ENCODE measurements at regions not wholly inside any gene's neighbourhood (a gene's known extent, or its start where the extent isn't known, plus 50 kb on each side); places are given as distances from the start of the nearest gene placed in this dataset.
"Not testable (repeated sequence)": the region's sequence is repeated elsewhere in the genome, so short reads cannot be mapped to it uniquely, and the experiment has no call there.

DNA sequence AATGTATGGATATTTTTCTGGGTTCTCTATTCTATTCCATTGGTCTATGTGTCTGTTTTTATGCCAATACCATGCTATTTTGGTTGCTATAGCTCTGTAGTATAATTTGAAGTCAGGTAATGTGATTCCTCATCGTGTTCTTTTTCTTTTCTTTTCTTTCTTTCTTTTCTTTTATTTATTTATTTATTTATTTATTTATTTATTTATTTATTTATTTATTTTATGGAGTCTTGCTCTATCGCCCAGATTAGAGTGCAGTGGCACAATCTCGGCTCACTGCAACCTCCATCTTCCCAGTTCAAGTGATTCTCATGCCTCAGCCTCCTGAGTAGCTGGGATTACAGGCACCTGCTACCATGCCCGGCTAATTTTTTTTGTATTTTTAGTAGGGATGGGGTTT, 315.2 kb downstream of the SV2B start:
- H3K36me3 ChIP-seq (replicated peaks in 1 of 2; ENCODE audit: control insufficient read depth in 1 of 2, insufficient read depth in 2 of 2, low read length in 1 of 2); H3K4me2 ChIP-seq; H3F3A ChIP-seq (replicated peaks; ENCODE audit: insufficient read depth); H3K9me3 ChIP-seq; H2AFZ ChIP-seq (ENCODE audit: low read depth); POLR2A ChIA-PET; H3K4me3 ChIP-seq (ENCODE audit: low read depth in 2 of 2, low read length in 1 of 2); H3K79me2 ChIP-seq (ENCODE audit: insufficient read depth); H3K9ac ChIP-seq; H3K4me1 ChIP-seq (ENCODE audit: control insufficient read depth in 1 of 2, insufficient read depth in 2 of 2, low read depth in 1 of 2, low read length in 1 of 2); DNase-seq; H3K9me2 ChIP-seq; H3K27ac ChIP-seq (ENCODE audit: low read depth in 2 of 2, low read length in 1 of 2); H3K27me3 ChIP-seq (ENCODE audit: insufficient read depth); H4K20me1 ChIP-seq (ENCODE audit: insufficient read depth): not testable (repeated sequence)
- CTCF ChIA-PET: interaction anchor here (1.5 kb wide), 1 partner anchor 9 kb away, joined by 3 read pairs; no protein-coding TSS in a partner anchor
- WGBS (ENCODE audit: low lambda C conversion rate): 67% methylated on average over 4 of the region's 4 CpGs

DNA sequence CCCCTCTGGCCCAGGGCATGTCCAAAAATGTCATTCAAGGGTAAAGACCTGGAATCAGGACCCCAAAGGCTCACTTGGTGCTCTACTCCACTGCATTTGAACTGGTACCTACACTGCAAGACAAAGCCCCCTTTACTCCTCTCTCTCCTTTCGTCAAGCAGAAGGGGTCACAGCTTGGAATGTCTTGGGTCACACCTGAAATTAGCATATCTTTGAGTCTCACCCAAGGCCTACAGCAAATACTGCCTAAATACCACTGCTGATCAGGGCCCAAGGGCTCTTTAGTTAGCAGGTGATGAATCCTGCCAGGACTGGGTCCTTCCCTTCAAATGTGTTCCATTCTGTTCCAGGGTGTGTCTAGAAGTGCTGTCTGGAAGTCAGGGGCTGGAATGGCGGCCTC, 320.6 kb downstream of the SV2B start:
- Histone ChIP-seq H4K20me1 (ENCODE audit: insufficient read depth) (no peaks in the 10 kb centered on the region), H3K9me2 (no peaks in the 10 kb centered on the region), H3K36me3 (replicated peaks in 1 of 2; ENCODE audit: control insufficient read depth in 1 of 2, insufficient read depth in 2 of 2, low read length in 1 of 2) (no peaks in the 10 kb centered on the region), H3K9me3 (no peaks in the 10 kb centered on the region), H3K79me2 (ENCODE audit: insufficient read depth) (no peaks in the 10 kb centered on the region), H3K4me1 (ENCODE audit: control insufficient read depth in 1 of 2, insufficient read depth in 2 of 2, low read depth in 1 of 2, low read length in 1 of 2) (no peaks in the 10 kb centered on the region), H3K4me2 (no peak overlapping the region), H3K4me3 (ENCODE audit: low read depth in 2 of 2, low read length in 1 of 2) (no peak overlapping the region), H3F3A (replicated peaks; ENCODE audit: insufficient read depth) (no peaks in the 10 kb centered on the region), H3K27me3 (ENCODE audit: insufficient read depth) (no peaks in the 10 kb centered on the region), H3K27ac (ENCODE audit: low read depth in 2 of 2, low read length in 1 of 2) (no peak overlapping the region), H3K9ac (no peak overlapping the region), H2AFZ (ENCODE audit: low read depth) (no peak overlapping the region)
- TF ChIP-seq NRF1 (IDR thresholded peaks at IDR 0.05; ENCODE audit: low read depth, low read length) (no peak), TEAD4 (IDR thresholded peaks at IDR 0.05; ENCODE audit: borderline replicate concordance, insufficient read depth) (no peak), FOSL2 (IDR thresholded peaks at IDR 0.05; ENCODE audit: borderline replicate concordance, low read depth) (no peak)
- TF ChIP-seq, protein P1, sequence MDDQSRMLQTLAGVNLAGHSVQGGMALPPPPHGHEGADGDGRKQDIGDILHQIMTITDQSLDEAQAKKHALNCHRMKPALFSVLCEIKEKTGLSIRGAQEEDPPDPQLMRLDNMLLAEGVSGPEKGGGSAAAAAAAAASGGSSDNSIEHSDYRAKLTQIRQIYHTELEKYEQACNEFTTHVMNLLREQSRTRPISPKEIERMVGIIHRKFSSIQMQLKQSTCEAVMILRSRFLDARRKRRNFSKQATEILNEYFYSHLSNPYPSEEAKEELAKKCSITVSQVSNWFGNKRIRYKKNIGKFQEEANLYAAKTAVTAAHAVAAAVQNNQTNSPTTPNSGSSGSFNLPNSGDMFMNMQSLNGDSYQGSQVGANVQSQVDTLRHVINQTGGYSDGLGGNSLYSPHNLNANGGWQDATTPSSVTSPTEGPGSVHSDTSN (IDR thresholded peaks at IDR 0.05): no peak
- 29% methylated on average over 1 of the region's 2 CpGs for WGBS (ENCODE audit: low lambda C conversion rate)
- no peak for DNase-seq
- CTCF ChIA-PET: no interaction called here
- POLR2A ChIA-PET: no interaction called here

DNA sequence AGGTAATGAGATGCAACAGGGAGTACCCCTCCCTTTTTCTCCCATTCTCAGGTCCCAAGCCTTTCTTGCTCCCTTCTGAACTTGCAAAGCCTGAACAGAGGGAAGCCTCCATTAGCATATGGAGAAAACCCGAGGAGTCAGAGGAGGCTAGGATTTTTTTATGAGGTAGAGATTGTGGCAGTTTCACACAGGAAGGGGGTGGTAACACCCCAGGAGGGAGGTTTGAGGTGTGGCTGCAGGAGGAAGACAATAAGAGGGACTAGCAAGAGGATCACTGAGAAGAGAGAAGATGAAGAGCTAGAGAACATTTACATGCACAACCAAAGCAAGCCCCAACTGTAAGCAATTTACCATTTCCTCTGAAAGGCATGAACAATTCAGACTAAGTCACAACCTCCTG, 322.7 kb downstream of the SV2B start:
- Histone ChIP-seq H2AFZ (ENCODE audit: low read depth) (no peak overlapping the region), H3K9me3 (no peaks in the 10 kb centered on the region; the same call in 1 of the 2 replicates), H3K36me3 (replicated peaks in 1 of 2; ENCODE audit: control insufficient read depth in 1 of 2, insufficient read depth in 2 of 2, low read length in 1 of 2) (no peaks in the 10 kb centered on the region), H3K27me3 (ENCODE audit: insufficient read depth) (no peaks in the 10 kb centered on the region), H3F3A (replicated peaks; ENCODE audit: insufficient read depth) (no peaks in the 10 kb centered on the region), H3K27ac (ENCODE audit: low read depth in 2 of 2, low read length in 1 of 2) (no peak overlapping the region), H3K9me2 (no peaks in the 10 kb centered on the region), H4K20me1 (ENCODE audit: insufficient read depth) (no peaks in the 10 kb centered on the region), H3K4me3 (ENCODE audit: low read depth in 2 of 2, low read length in 1 of 2) (no peak overlapping the region), H3K4me1 (ENCODE audit: control insufficient read depth in 1 of 2, insufficient read depth in 2 of 2, low read depth in 1 of 2, low read length in 1 of 2) (no peaks in the 10 kb centered on the region), H3K79me2 (ENCODE audit: insufficient read depth) (no peaks in the 10 kb centered on the region), H3K4me2 (no peak overlapping the region), H3K9ac (no peak overlapping the region)
- POLR2A ChIA-PET: no interaction called here
- WGBS (ENCODE audit: low lambda C conversion rate): 18% methylated on average over 1 of the region's 1 CpG
- TF ChIP-seq, protein P2, sequence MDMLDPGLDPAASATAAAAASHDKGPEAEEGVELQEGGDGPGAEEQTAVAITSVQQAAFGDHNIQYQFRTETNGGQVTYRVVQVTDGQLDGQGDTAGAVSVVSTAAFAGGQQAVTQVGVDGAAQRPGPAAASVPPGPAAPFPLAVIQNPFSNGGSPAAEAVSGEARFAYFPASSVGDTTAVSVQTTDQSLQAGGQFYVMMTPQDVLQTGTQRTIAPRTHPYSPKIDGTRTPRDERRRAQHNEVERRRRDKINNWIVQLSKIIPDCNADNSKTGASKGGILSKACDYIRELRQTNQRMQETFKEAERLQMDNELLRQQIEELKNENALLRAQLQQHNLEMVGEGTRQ (IDR thresholded peaks at IDR 0.05; ENCODE audit: borderline replicate concordance, low read depth, low read length): no peak
- no peak for TF ChIP-seq CHD2 (IDR thresholded peaks at IDR 0.05; ENCODE audit: low read length, partially characterized antibody)
- no peak for TF ChIP-seq POLR2AphosphoS5 (IDR thresholded peaks at IDR 0.05; ENCODE audit: low read depth, low read length)
- TF ChIP-seq RXRA (IDR thresholded peaks at IDR 0.05; ENCODE audit: borderline replicate concordance, low read depth): no peak
- no peak for TF ChIP-seq NRF1 (IDR thresholded peaks at IDR 0.05; ENCODE audit: low read depth, low read length)
- no peak for TF ChIP-seq GATA2 (CRISPR knock-in tag; IDR thresholded peaks at IDR 0.05)
- TF ChIP-seq, protein P1 (IDR thresholded peaks at IDR 0.05): no peak
- no peak for TF ChIP-seq RFX5 (IDR thresholded peaks at IDR 0.05; ENCODE audit: low read length)
- TF ChIP-seq, protein P3, sequence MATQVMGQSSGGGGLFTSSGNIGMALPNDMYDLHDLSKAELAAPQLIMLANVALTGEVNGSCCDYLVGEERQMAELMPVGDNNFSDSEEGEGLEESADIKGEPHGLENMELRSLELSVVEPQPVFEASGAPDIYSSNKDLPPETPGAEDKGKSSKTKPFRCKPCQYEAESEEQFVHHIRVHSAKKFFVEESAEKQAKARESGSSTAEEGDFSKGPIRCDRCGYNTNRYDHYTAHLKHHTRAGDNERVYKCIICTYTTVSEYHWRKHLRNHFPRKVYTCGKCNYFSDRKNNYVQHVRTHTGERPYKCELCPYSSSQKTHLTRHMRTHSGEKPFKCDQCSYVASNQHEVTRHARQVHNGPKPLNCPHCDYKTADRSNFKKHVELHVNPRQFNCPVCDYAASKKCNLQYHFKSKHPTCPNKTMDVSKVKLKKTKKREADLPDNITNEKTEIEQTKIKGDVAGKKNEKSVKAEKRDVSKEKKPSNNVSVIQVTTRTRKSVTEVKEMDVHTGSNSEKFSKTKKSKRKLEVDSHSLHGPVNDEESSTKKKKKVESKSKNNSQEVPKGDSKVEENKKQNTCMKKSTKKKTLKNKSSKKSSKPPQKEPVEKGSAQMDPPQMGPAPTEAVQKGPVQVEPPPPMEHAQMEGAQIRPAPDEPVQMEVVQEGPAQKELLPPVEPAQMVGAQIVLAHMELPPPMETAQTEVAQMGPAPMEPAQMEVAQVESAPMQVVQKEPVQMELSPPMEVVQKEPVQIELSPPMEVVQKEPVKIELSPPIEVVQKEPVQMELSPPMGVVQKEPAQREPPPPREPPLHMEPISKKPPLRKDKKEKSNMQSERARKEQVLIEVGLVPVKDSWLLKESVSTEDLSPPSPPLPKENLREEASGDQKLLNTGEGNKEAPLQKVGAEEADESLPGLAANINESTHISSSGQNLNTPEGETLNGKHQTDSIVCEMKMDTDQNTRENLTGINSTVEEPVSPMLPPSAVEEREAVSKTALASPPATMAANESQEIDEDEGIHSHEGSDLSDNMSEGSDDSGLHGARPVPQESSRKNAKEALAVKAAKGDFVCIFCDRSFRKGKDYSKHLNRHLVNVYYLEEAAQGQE (IDR thresholded peaks at IDR 0.05; ENCODE audit: low read depth, low read length): no peak
- no peak for TF ChIP-seq FOSL2 (IDR thresholded peaks at IDR 0.05; ENCODE audit: borderline replicate concordance, low read depth)
- TF ChIP-seq, protein P4, sequence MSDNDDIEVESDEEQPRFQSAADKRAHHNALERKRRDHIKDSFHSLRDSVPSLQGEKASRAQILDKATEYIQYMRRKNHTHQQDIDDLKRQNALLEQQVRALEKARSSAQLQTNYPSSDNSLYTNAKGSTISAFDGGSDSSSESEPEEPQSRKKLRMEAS (IDR thresholded peaks at IDR 0.05; ENCODE audit: low read depth): no peak
- TF ChIP-seq MEF2A (IDR thresholded peaks at IDR 0.05; ENCODE audit: borderline replicate concordance, low read depth): no peak
- no peak for TF ChIP-seq TEAD4 (IDR thresholded peaks at IDR 0.05; ENCODE audit: borderline replicate concordance, insufficient read depth)
- TF ChIP-seq JUND (IDR thresholded peaks at IDR 0.05): no peak
- no peak for TF ChIP-seq GABPA (IDR thresholded peaks at IDR 0.05; ENCODE audit: low read depth)
- CTCF ChIA-PET: no interaction called here
- DNase-seq: no peak
